ENCODE measurements at regions not wholly inside any gene's neighbourhood (a gene's known extent, or its start where the extent isn't known, plus 50 kb on each side); places are given as distances from the start of the nearest gene placed in this dataset.

- TF ChIP-seq POLR2A (IDR thresholded peaks at IDR 0.05; ENCODE audit: extremely low read depth, insufficient read length) (no peak), CTCF (IDR thresholded peaks at IDR 0.05; ENCODE audit: low read depth, low read length) (no peak)
Measured at GRCh38 chr2:155792666-155793065, 539.9 kb downstream of the NR4A2 start.

Data from NB4 (cell line).